GM13977 (cell line): ENCODE measurements at regions not wholly inside any gene's neighbourhood (a gene's known extent, or its start where the extent isn't known, plus 50 kb on each side); places are given as distances from the start of the nearest gene placed in this dataset.

Source experiments
- DNase-seq: peaks from one replicate; pipeline ENCODE4 v3.0.0; 2012; ENCODE audit warnings: low spot score
- in situ Hi-C: fragments of 300-500 bp; cut with MboI; formaldehyde crosslinking; loops from one replicate; pipeline ENCODE4 v1.12.0; 2022; ENCODE audit warnings: low sequenced_read_pairs, low pct_unique_long_range_greater_than_20kb, mixed read lengths, inconsistent platforms; ENCODE audit not compliant: unreplicated experiment
- TF ChIP-seq, protein P1 (sequence below): IDR thresholded peaks from 2 replicates; pipeline ENCODE4 v1.5.1; 2012; ENCODE audit warnings: mild to moderate bottlenecking, control low read depth; ENCODE audit not compliant: insufficient read depth; ENCODE audit errors: extremely low read depth, missing control alignments

DNA sequence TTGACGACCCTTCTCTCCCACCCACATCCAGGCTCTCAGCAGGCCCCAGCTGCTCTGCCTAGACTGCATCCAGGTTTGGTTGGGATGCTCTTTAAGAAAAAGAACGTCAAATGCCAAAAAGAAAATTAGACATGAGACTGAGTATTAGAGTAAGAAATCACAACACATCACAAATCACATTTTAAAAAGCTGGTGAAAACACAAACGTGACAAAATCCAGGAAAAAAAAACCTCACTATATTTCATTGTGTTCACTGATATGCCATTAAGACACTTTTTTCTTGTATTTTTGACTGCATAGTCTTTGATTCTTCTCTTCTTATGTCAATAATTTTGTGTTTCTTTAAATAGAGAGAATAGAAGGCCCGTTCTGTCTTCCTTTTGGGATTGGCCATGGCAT, 243.7 kb downstream of the TLE3 start:
- DNase-seq: no peak
- in situ Hi-C loops: no loop called here
- TF ChIP-seq, protein P1, sequence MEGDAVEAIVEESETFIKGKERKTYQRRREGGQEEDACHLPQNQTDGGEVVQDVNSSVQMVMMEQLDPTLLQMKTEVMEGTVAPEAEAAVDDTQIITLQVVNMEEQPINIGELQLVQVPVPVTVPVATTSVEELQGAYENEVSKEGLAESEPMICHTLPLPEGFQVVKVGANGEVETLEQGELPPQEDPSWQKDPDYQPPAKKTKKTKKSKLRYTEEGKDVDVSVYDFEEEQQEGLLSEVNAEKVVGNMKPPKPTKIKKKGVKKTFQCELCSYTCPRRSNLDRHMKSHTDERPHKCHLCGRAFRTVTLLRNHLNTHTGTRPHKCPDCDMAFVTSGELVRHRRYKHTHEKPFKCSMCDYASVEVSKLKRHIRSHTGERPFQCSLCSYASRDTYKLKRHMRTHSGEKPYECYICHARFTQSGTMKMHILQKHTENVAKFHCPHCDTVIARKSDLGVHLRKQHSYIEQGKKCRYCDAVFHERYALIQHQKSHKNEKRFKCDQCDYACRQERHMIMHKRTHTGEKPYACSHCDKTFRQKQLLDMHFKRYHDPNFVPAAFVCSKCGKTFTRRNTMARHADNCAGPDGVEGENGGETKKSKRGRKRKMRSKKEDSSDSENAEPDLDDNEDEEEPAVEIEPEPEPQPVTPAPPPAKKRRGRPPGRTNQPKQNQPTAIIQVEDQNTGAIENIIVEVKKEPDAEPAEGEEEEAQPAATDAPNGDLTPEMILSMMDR: no peak

DNA sequence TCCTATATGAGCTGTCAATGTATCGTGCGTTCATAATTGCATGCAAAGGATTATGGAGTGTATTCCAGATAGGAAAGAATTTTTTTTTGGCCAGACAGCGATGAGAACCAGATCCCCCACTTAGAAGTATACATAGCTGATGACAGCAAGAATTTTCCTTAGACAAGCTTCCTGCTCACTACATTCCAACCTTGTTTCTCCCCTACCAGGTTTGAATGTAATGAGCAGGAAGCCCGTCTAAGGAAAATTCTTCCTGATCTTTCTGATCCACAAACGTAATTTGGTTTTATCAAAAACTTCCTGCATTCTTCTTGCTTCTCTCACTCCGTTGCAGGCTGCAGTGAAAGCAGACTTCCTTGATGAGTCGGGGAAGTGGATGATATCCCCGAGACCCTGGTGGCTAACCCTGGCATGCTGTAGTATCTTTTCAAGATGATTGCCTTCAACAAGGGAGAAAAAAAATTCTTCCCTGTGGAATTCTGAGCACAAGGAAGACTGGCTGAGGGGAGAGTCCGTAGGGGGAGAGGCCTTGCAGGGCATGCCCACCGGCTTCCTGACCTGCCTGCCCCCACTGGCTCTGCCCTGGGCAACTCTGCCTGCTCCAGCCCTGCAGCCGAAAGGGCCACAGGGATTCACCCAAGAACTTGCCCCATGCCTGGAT, 243.1 kb downstream of the TLE3 start:
- no peak for DNase-seq
- in situ Hi-C loops: no loop called here
- TF ChIP-seq, protein P1: no peak

DNA sequence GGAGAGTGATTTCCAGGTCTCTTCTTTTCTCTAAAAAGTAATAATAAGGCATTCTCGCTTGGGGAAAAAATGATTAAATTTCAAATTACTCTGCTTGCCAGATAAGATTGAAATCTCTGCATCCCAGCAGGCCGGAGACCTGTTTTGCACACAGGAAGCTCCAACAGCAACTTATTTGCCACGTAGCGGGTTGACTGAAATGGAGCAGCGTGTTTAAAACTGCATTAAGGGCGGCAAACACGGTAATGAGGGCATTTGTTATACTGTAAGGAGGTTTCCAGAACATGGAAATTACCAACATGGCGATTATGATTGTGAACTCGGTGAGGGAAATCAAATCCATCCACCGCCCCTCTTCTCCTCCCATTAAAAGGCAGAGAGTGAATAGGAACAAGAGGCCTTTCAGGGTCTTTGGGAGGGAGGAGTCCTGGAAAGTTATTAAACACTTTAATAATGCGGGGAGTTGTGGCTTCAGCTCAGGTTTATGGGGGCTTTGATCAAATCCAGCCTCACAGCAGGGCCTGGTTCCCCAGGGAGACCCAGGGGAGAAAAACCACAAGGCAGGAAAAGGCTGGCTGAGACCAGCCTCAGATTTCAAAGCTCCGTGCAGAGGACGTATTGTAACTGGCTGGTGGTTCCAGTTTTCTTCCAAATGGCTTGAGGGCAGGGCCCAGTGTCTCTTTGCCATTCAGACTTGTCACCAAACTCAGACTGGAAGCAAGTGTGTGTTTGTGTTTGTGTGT, 242.3 kb downstream of the TLE3 start:
- TF ChIP-seq, protein P1: no peak
- no peak for DNase-seq
- in situ Hi-C loops: no loop called here

DNA sequence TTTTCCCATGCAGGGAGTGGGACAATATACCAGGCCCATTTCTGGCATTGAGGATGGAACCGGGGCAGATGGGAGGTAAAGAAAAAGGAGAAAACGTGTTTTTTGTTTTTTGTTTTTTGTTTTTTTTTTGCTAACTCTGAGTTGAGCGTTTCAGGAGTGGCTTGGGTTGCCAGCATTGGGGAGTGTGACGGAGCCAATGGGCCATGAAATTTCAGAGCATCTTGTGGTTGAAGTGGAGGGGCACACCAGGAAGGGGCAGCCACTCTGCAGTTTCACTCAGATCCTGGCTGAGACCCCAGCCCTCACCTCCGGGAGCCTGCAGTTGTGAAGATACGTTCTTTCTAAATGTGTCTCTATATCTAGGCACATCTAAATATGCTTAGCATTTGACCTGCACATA, 240.5 kb downstream of the TLE3 start:
- no peak for DNase-seq
- in situ Hi-C loops: no loop called here
- TF ChIP-seq, protein P1: no peak

DNA sequence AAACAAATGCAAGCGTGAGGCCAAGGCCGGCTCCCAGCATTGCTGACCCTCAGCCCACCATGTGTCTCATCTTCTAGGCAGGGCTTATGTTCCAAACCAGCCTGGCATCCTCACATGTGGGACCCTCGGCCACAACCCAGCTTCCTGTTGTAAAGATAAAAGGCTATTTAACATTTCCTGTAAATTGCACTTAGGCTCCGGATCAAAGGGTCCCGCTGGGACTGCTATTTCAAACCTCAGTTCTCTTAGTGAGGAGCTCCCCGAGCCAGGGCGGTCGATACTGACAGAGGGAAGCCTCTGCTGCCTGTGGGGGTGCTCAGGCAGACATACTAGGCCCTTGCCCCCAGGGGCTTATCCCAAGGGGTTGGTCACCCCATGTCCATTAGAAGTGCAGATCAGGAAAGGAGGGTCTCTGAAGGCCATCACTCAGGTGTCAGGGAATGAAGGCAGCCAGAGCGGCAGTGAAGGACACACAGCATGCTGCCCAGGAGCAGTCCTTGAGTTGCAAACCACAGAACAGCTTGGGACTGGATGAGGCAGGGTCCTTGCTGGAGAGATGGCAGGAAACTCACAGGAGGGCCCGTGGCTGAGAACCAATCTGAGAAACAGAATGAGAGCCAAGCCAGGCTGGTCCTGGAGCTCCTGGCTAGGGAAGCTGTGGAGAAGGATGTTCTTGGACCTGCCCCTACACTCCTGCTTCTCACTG, 239.9 kb downstream of the TLE3 start:
- no peak for DNase-seq
- in situ Hi-C loops: no loop called here
- TF ChIP-seq, protein P1: no peak

DNA sequence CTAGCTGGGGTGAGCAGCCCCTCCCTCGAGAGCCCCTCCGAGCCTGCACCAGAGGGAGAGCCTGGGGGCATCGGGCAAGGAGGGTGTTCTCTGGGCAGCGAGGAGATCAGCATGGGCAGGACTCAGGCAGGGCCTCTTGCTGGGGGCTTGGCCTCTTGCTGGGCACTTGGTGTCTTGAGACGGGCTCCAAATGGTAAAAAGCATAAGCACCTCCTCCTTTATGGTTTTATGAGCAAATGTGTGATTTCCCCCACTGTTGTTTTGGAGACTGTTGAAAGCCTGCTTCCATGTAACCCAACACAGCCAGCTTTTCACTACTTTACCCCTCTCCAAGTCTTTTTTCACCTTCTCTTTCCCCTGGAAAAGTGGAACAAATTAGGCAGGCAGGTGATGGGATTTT, 239.3 kb downstream of the TLE3 start:
- no peak for DNase-seq
- TF ChIP-seq, protein P1: no peak
- in situ Hi-C loops: no loop called here
